Non-pigmented ciliary epithelial cell (primary cell): ENCODE measurements at regions not wholly inside any gene's neighbourhood (a gene's known extent, or its start where the extent isn't known, plus 50 kb on each side); places are given as distances from the start of the nearest gene placed in this dataset.

Experiments
- DNase-seq: peaks from one replicate; pipeline ENCODE4 v3.0.0-alpha.2; 2010; ENCODE audit warnings: low read depth

GRCh38 chr2:226207671-226208070, 591.9 kb downstream of the IRS1 start:
- DNase-seq = no peak

DNA sequence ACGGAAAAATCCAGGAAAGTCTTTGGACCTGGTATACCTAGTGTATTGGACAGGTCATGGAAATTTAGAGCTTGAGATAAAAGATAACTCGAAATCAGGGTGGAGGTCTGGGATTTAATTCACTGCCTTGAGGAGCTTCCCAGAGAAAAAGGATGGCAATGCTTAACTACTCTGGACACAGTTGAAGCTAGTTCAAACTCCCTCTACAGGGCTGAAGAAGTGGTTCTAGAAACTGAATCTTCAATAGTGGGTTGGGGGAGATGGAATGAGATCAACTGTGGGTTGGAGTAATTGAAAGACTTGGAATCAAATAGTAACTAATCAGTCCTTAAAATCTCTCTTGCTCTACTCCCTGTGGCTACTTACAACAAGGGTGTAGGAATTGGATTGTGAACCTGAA, 600.1 kb downstream of the IRS1 start:
- DNase-seq = no peak

GRCh38 chr2:226198956-226199355, 600.7 kb downstream of the IRS1 start:
- no peak for DNase-seq

DNA sequence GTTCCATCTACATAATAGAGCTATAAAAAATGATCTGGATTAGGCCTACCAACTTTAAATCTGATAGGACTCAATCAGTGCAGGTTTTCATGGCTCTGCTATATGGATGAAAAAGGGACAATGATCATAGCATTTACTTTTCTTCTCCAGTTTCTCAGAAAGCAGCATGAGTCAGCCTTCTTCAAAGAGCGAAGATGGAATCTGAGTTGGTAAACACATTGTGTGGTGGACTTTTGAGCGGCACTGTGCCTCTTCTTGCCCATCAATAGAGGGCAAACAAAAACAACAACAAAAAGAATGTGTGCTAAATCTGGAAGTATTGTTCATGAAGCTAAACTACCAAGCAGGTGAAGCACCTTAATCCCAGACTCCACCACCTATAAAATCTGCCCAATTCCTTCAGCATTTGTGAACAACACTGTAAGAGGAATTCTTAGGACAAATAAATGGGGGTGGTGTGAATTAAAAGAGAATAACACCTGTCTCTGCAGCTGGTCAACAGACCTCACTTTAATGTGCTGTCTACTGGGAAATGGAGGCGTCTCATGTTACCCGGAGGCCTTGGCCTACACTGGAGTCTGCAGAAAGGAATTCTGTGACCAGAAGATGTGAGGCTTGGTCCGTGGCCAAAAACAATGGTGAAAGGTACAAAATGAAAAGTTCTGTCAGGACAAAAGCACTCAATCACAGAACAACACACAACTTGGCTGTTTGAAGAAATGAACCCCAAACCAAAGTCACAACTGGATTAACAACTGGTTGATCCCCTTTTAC, 609.0 kb downstream of the IRS1 start:
- no peak for DNase-seq

- DNase-seq = no peak
Observed at GRCh38 chr2:226189061-226189460, 610.6 kb downstream of the IRS1 start.

- DNase-seq = peak; percentile 26
Observed at GRCh38 chr2:226187616-226188015, 612.0 kb downstream of the IRS1 start.

DNA sequence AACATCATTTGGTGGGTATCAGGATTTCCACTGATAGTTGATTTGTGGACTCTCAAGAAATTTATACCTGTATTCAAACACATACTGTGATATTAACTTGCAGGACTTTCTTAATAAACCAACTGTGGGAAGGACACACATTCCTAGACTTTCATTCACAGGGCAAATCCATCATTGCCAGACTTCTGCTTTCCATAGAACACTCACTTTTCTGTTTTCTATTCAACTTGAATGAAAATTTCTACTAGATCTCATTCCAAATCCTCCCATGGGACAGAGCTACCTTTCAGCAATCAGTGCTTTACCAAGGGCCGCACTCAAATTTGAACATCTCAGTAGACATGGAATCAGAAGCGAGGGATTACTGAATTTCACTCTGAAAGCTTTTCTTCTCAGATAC, 612.5 kb downstream of the IRS1 start:
- no peak for DNase-seq

DNA sequence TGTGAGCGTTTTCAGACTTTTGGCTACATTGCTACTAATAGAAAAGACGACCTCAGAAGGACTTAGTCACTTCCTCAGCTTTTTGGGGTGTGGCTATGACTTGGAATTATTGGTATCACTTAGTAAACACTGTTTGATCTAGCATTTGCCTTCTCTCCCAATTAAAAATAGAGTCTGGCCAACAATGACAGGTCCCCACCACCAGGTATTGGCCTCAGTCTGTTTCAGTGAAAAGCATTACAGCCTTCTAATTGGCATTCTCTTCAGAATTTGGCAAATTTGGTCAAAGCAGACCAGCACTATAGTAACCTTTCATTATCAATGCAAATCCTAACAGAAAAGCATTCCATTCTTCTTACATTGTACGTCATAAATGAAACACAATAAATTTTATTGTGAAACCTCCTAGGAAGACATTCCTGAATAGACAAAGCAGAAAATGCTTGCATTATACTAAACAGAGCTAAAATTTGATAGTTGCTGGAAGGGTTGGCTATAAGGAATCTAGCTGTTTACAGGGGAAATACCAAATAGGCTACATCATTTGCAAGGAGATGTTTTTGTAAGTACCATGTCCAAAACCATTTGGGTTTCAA, 613.9 kb downstream of the IRS1 start:
- DNase-seq = peak; percentile 82

DNA sequence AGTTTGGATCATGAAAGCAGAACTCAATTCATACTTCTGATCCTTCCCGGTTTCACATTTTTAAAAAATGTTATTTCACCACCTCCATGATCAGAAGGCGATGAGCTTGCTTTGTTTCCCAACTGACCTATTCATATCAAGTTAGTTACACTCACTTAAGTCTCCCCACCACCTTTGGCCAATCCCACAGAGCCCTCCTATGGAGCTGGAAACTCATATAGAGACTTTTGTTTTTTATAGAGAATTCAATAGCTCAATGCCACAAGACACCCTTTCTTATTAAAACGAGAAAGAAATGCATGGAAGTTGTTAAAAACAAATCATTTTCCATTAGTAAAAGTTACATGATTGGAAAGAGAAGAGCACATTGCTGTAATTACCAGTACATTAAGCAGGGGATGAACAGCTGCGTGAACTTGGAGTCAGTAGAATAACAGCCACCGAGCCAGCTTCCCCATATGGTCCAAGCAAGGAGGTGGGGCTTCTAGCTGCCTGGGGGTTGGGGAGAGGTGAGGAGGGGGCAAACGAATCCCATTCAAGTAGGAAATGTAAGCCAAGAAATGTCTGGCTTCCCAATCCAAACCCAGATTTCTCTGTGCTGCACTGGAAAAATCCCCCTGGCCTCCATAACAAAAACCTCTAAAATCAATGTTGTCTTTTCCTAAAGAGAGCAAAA, 614.5 kb downstream of the IRS1 start:
- no peak for DNase-seq

- DNase-seq = no peak
Observed at GRCh38 chr2:226184540-226184939, 615.1 kb downstream of the IRS1 start.

GRCh38 chr2:226183550-226183949, 616.1 kb downstream of the IRS1 start:
- no peak for DNase-seq

- DNase-seq = no peak
Observed at GRCh38 chr2:226183033-226183432, 616.6 kb downstream of the IRS1 start.

- DNase-seq = no peak
Observed at GRCh38 chr2:226181909-226182308, 617.7 kb downstream of the IRS1 start.

GRCh38 chr2:226180281-226180884, 619.2 kb downstream of the IRS1 start:
- no peak for DNase-seq

GRCh38 chr2:226179010-226179409, 620.6 kb downstream of the IRS1 start:
- no peak for DNase-seq

GRCh38 chr2:226176283-226176984, 623.2 kb downstream of the IRS1 start:
- DNase-seq = no peak

GRCh38 chr2:226174390-226174789, 625.2 kb downstream of the IRS1 start:
- DNase-seq = no peak

DNA sequence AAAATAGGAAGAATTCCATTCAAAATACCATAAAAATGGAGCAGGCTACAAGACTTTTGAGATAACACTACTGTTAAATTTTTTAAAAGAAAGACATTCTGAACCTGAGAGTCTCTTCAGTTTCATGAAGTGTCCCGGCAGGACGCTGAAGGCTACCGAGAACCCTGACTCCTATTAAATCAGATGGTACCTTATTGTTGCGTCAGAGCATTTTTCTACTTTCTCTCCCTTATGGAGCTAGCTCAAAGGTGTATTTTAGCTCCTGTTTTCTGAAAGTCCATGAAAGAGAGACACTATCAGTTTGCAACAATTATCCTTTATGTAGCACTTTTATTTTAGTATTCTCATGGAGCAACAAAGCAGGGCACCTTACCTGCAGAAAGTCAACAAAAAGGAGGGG, 626.7 kb downstream of the IRS1 start:
- no peak for DNase-seq

DNA sequence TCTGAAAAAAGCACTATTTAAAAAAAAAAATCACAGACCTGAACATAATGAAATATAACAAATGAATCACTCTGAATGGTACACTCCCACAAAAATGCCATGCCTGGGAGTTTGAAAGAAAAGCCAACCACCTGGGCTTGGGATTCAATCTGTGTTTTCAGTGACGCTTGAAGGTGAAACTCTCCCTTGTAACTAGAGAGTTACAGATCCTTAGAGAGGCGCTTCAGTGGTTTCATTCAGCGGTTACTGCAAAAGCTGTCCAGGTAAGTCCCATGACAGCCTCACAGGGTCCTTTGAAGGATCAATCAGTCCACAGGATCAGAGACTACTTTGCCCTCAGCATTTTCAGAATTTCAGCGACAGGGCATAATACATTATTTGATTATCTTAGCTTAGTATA, 627.3 kb downstream of the IRS1 start:
- no peak for DNase-seq

DNA sequence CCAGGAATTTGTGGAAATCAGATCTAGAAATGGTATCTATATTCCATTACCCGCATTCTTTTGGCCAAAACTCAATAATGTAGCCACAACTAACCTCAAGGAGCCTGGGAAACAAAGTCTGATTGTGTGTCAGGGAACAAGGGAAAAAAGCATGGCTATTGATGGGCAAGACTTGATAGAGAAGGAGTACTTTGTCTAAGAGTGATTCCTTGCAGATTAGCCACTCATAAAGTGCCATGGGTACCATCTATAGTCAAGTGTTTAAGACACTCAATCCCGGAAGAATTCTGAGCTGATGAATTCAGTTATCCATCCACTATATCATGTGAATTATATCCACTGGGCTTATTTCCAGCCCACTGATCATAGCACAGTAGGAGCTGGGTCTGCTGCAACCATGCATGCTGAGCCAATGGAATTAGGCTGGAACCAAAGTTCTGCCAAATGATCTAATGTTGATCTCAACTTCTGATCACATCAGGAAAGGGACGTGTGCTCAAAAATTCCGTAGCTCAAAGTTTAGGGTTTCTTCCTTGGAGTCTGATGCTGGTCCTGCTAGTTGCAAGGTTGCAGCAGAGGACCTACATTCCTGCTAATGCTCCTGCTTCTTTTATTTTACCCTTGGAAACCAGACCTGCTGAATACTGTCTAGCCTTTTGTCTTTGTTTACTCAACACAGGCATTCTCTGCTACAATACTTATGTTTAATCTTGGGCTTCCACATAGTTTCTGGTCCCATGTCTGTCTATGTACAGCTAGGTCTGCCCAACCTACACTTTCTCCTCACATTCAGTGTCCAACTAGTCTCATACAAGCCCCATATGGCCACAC, 629.7 kb downstream of the IRS1 start:
- DNase-seq = no peak

GRCh38 chr2:226168496-226169160, 631.0 kb downstream of the IRS1 start:
- DNase-seq = no peak
